Right cardiac atrium (tissue), 5 donors: ENCODE measurements at regions not wholly inside any gene's neighbourhood (a gene's known extent, or its start where the extent isn't known, plus 50 kb on each side); places are given as distances from the start of the nearest gene placed in this dataset.

Source experiments
- ATAC-seq, 2 donors: fragments of 200-7000 bp; cut with Tn5 transposase; one replicate each; pipeline versions ENCODE4 v1.8.0 to v1.9.1; 2020; ENCODE audit warnings: moderate library complexity in 2 of 2, mild to moderate bottlenecking in 1 of 2
- DNase-seq, 3 donors: peaks; one replicate each; pipeline ENCODE4 v3.0.0-alpha.2; 2020
- H3K27ac ChIP-seq: one replicate; pipeline ENCODE4 v1.5.1; 2013; ENCODE audit warnings: mild to moderate bottlenecking, low read length, control low read depth, moderate library complexity
- H3K27me3 ChIP-seq: one replicate; pipeline ENCODE4 v1.6.1; 2013; ENCODE audit not compliant: control insufficient read depth, insufficient read depth
- H3K4me1 ChIP-seq: one replicate; pipeline ENCODE4 v1.6.1; 2013; ENCODE audit warnings: low read length; ENCODE audit not compliant: control insufficient read depth, insufficient read depth
- H3K4me3 ChIP-seq: one replicate; pipeline ENCODE4 v1.5.1; 2013; ENCODE audit warnings: low read length, control low read depth
- H3K9me3 ChIP-seq: one replicate; pipeline ENCODE4 v1.6.1; 2013; ENCODE audit warnings: low read length; ENCODE audit not compliant: control insufficient read depth
- WGBS: extraction: QIAGEN DNeasy Blood & Tissue Kit; methylation state at CpG from one replicate; pipeline ENCODE4 v1.1.7; 2013; 5-methylcytosine and 5-hydroxymethylcytosine counted together
- intact Hi-C, 4 donors: fragments of 100-400 bp; cut with DNase I; formaldehyde crosslinking; loops; one replicate each; pipeline versions ENCODE4 v1.11.0 to v1.14.0; 2022 to 2023
- donor health status: healthy with polysubstance abuse.
- donor health status: DM: no; HTN: yes; CAD: no.
- donor health status: DM: no; HTN: no; CAD: no.
- donor health status: DM: no; HTN: yes; CAD: no; lungs with severe emphysema.
- donor health status: DM: yes; HTN: yes; CAD: no.

- Histone ChIP-seq H3K4me3 (no peak overlapping the region), H3K27me3 (no peaks in the 10 kb centered on the region), H3K9me3 (no peaks in the 10 kb centered on the region), H3K4me1 (peaks cover 2% of the 10 kb centered on the region), H3K27ac (no peak overlapping the region)
- peak; percentile 68 to 86 for ATAC-seq
- 22% methylated on average over 2 of the region's 2 CpGs for WGBS
- DNase-seq: no peak
- intact Hi-C loops: loop anchor here in 3 of 4 donors (5.0 to 10.0 kb wide), 4 partner anchors 208 to 498 kb away; no protein-coding TSS in a partner anchor
These were observed 54.2 kb downstream of the SIX6 start for GRCh38 chr14:60563113-60563512.

GRCh38 chr14:60565211-60565610 lies 56.3 kb downstream of the SIX6 start:
- Histone ChIP-seq H3K9me3 (no peaks in the 10 kb centered on the region), H3K27me3 (no peaks in the 10 kb centered on the region), H3K4me1 (peaks cover 2% of the 10 kb centered on the region), H3K4me3 (no peak overlapping the region), H3K27ac (no peak overlapping the region)
- ATAC-seq (no peak), DNase-seq (no peak)
- intact Hi-C loops: loop anchor here in 3 of 4 donors (5.0 to 10.0 kb wide), 4 partner anchors 210 to 577 kb away; no protein-coding TSS in a partner anchor
- WGBS: 69% methylated on average over 6 of the region's 6 CpGs

- no peak for DNase-seq
- WGBS: 88% methylated on average over 5 of the region's 5 CpGs
- ATAC-seq: no peak
- no peaks in the 10 kb centered on the region for H3K9me3 ChIP-seq
- intact Hi-C loops: loop anchor here in 3 of 4 donors (5.0 to 10.0 kb wide), 4 partner anchors 211 to 576 kb away; no protein-coding TSS in a partner anchor
- H3K27ac ChIP-seq: no peak overlapping the region
- no peaks in the 10 kb centered on the region for H3K27me3 ChIP-seq
- peaks cover 2% of the 10 kb centered on the region for H3K4me1 ChIP-seq
- H3K4me3 ChIP-seq: no peak overlapping the region
These were observed 57.2 kb downstream of the SIX6 start for GRCh38 chr14:60566101-60566500.

GRCh38 chr14:60573943-60574495 lies 65.1 kb downstream of the SIX6 start:
- no peaks in the 10 kb centered on the region for H3K4me1 ChIP-seq
- ATAC-seq (no peak), DNase-seq (no peak)
- intact Hi-C loops: no loop called here
- H3K27me3 ChIP-seq: no peaks in the 10 kb centered on the region
- H3K4me3 ChIP-seq: no peak overlapping the region
- 65% methylated on average over 4 of the region's 4 CpGs for WGBS
- H3K27ac ChIP-seq: no peak overlapping the region
- H3K9me3 ChIP-seq: no peaks in the 10 kb centered on the region

- Histone ChIP-seq H3K4me3 (no peak overlapping the region), H3K9me3 (no peaks in the 10 kb centered on the region), H3K27ac (no peak overlapping the region), H3K4me1 (no peaks in the 10 kb centered on the region), H3K27me3 (no peaks in the 10 kb centered on the region)
- ATAC-seq (no peak), DNase-seq (no peak)
- intact Hi-C loops: no loop called here
- 78% methylated on average over 2 of the region's 2 CpGs for WGBS
These were observed 66.1 kb downstream of the SIX6 start for GRCh38 chr14:60575008-60575407.

GRCh38 chr14:60585676-60586075 lies 63.6 kb downstream of the SIX1 start:
- ATAC-seq: no peak
- Histone ChIP-seq H3K4me3 (no peak overlapping the region), H3K27ac (no peak overlapping the region), H3K4me1 (no peaks in the 10 kb centered on the region), H3K9me3 (no peaks in the 10 kb centered on the region), H3K27me3 (no peaks in the 10 kb centered on the region)
- intact Hi-C loops: no loop called here
- 97% methylated on average over 3 of the region's 3 CpGs for WGBS
- DNase-seq: no peak

- intact Hi-C loops: no loop called here
- Histone ChIP-seq H3K9me3 (no peaks in the 10 kb centered on the region), H3K27me3 (no peaks in the 10 kb centered on the region), H3K4me1 (no peaks in the 10 kb centered on the region), H3K4me3 (no peak overlapping the region), H3K27ac (no peak overlapping the region)
- no peak for DNase-seq
- ATAC-seq: no peak
- WGBS: 95% methylated on average over 1 of the region's 1 CpG
These were observed 59.8 kb downstream of the SIX1 start for GRCh38 chr14:60589442-60589841.

- Histone ChIP-seq H3K27me3 (no peaks in the 10 kb centered on the region), H3K4me1 (no peaks in the 10 kb centered on the region), H3K9me3 (no peaks in the 10 kb centered on the region), H3K4me3 (no peak overlapping the region), H3K27ac (no peak overlapping the region)
- ATAC-seq (no peak), DNase-seq (no peak)
- WGBS: 17% methylated on average over 1 of the region's 1 CpG
- intact Hi-C loops: no loop called here
These were observed 58.3 kb downstream of the SIX1 start for GRCh38 chr14:60590991-60591414.
